Fibroblast of skin of scalp (primary cell): ENCODE measurements at regions not wholly inside any gene's neighbourhood (a gene's known extent, or its start where the extent isn't known, plus 50 kb on each side); places are given as distances from the start of the nearest gene placed in this dataset.
A peak's percentile ranks its signal among the peaks of the same experiment; 100 is the strongest.
"Not testable (repeated sequence)": the region's sequence is repeated elsewhere in the genome, so short reads cannot be mapped to it uniquely, and the experiment has no call there.

Experiments used
- DNase-seq: peaks from one replicate; pipeline ENCODE4 v3.0.0-alpha.2; 2013

DNA sequence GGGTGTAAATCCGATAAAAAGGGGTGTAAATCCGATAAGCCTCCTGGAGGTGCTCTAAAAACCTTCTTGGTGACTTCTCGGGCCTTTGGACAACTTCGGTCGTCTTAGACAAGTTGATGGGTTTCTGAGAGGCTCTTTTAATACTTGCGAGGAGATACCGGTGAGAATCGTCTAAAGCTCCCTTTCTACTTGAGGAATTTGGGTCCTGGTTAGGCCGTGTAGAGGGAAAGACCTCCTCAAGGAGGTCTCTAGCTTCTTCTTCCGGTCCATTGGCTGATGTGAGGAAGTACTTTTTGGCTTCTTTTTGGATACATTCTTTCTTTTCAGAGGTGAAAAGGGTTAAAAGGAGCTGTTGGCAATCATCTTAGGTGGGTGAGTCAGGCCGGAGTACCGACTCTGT lies 128.5 kb downstream of the ART5 start:
- not testable (repeated sequence) for DNase-seq

DNA sequence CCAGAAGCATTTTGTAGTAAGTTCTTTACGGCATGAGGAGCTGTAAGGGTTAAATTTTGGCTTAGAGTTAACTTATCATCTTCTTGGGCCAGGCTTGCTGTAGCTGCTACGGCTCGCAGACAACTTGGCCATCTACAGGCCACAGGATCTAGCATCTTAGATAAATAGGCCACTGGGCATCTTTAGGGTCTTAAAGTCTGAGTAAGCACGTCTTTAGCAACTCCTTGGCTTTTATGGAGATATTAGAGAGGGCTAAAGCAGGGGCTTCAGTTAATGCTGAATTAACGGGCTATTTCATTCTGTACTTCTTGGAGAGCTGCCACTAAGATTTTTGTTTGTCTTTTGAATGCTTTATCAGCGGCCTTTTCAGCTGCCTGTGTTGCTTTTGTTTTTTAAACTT lies 129.0 kb downstream of the ART5 start:
- not testable (repeated sequence) for DNase-seq

GRCh38 chr11:3512133-3512703 lies 129.6 kb downstream of the ART5 start:
- DNase-seq, result not testable (repeated sequence)

GRCh38 chr11:3511416-3512132 lies 130.2 kb downstream of the ART5 start:
- DNase-seq, result not testable (repeated sequence)

- not testable (repeated sequence) for DNase-seq
Observed at GRCh38 chr11:3509563-3509962, 130.6 kb upstream of the ZNF195 start.

GRCh38 chr11:3499198-3499597 lies 120.3 kb upstream of the ZNF195 start:
- DNase-seq, result not testable (repeated sequence)

GRCh38 chr11:3498356-3498755 lies 119.4 kb upstream of the ZNF195 start:
- not testable (repeated sequence) for DNase-seq

GRCh38 chr11:3493152-3493551 lies 114.2 kb upstream of the ZNF195 start:
- DNase-seq, result not testable (repeated sequence)

DNA sequence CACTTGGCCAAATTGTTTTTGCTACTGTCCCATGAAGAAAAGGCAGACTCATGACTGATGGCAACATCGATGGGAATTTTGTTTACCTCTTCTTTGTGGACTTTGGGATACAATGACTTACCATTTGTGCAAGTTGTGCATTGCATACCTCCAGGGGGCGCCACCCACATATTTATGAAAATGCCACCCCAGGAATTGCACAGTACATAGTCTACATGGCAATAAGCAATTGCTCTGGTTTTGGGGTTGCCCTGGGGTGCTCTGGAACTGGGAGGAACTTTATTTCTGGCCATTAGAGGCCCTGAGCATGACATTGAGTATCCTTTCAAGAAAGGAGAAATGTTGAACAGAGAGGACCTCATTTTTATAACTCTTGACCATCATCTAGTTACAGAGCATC lies 109.1 kb upstream of the ZNF195 start:
- DNase-seq, result not testable (repeated sequence)

- not testable (repeated sequence) for DNase-seq
Observed at GRCh38 chr11:3485737-3486136, 106.8 kb upstream of the ZNF195 start.

DNA sequence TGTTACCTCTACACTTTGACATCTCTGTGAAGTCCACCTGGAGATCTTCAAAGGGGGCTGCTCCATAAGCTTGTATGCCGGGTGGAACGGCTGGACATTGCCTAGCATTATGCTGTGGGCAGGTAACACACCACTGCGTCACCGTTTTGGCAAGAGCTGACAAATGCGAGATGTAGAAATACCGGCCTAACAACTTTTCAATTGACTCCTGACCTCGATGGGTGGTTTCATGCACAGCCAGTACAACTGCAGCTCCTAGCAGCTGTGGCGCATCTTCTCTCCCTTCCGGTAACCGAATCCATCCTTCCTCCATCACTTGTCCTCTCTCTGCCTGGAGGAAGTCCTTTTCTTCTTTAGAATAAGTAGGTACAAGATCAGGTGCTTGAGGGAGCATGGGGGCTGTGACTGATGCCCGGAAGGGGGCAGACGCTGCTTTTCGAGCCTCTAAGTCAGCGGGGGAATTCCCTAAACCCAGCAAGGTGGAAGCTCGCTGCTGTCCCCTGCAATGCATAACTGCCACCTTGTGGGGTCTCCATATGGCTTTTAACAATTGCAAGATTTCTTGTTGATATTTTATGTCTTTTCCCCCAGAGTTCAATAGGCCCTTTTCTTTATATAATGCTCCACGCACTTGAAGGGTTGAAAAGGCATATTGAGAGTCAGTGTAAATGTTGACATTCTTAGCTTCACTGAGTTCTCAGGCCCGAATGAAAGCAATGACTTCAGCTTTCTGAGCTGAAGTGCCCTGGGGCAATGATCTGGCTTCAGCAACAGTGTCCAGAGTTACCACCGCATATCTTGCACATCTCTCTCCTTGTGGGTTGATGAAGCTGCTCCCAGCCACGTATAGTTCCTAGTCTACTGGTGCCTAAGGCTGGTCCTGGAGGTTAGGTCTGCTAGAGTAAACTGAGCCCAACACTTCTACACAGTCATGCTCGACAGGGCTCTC lies 98.3 kb upstream of the ZNF195 start:
- not testable (repeated sequence) for DNase-seq

GRCh38 chr11:3476084-3476936 lies 97.4 kb upstream of the ZNF195 start:
- DNase-seq, result not testable (repeated sequence)

DNA sequence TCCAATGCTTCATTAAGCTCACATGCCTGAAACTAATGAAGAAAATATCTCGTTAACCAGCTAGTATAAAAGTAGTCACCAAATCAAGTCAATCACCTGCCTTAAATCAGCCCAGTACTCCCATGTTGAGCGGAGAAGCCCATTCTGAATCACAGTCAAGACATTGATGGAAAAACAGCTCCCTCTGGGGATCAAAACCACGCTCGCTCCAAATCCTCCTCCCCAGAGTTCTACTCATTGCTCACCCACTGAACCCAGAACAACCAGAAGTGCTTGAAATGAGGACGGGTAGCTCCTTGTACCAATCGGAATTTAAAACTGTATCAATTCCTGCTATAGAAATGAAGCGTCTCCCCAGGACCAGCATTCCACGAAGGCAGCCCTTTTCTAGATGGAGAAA lies 90.0 kb upstream of the ZNF195 start:
- DNase-seq, result not testable (repeated sequence)

DNA sequence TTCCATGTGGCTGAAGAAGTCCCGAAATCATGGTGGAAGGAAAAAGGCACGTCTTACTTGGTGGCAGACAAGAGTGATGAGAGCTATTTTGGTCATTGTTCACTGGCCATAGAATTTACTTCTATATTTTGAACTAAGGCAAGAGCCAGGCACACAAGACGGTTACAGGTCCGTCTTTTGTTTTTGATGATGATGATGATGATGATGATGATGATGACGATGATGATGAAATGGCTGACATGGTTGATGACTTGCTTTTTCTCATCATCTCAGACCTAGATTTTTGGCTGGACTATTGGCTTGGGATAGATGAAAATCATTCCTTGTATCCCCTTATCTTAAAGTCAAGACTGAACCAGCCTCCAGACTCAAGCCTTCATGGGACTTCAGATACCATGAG lies 88.7 kb upstream of the ZNF195 start:
- not testable (repeated sequence) for DNase-seq

DNA sequence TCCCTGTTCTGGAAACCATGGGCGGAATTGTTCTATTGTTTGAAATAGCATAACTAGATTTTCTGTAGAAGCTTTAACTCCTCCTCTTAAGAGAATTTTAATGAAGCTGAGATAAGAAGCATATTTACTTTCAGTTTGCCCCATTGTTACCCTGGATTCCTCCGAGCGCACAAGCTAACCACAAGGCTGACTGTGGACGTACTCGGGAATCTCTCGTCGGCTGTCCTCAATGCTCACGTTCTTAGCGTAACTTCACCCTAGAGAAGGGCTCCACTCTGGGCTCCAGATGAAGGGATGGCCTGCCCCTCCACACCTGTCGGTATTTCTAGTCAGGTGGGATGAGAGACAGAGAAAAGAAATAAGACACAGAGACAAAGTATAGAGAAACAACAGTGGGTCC lies 76.7 kb upstream of the ZNF195 start:
- not testable (repeated sequence) for DNase-seq

- DNase-seq, result peak; percentile 58
Observed at GRCh38 chr11:3454844-3455243, 75.9 kb upstream of the ZNF195 start.

GRCh38 chr11:3453596-3454256 lies 74.8 kb upstream of the ZNF195 start:
- not testable (repeated sequence) for DNase-seq

DNA sequence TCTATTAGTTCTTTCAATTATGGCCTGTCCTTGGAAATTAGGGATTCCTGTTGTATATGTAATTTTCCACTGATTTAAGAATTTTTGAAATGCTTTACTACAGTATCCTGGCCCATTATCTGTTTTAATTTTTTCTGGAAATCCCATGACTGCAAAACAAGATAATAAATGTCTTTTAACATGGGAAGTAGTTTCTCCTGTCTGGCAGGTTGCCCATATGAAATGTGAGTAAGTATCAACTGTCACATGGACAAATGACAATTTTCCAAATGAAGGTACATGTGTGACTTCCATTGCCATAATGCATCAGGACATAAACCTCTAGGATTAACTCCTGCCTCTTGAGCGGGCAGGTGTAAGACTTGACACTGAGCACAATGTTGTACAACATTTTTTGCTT lies 71.9 kb upstream of the ZNF195 start:
- DNase-seq, result not testable (repeated sequence)

DNA sequence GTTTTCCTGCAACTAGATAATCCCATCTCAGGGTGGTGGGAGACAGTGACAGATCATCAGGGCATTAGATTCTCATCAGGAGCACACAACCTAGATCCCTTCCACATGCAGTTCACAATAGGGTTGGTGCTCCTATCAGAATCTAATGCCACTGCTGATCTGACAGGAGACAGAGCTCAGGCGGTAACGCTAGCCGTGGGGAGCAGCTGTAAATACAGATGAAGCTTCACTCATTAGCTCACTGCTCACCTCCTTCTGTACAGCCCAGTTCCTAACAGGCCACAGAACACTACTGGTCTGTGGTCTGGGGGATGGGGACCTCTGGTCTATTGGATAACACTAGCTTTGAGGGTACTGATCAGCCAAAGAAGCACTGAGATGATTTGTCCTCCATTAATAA lies 66.6 kb upstream of the ZNF195 start:
- not testable (repeated sequence) for DNase-seq

- DNase-seq, result not testable (repeated sequence)
Observed at GRCh38 chr11:3444420-3444744, 65.4 kb upstream of the ZNF195 start.

- not testable (repeated sequence) for DNase-seq
Observed at GRCh38 chr11:3443700-3444419, 64.9 kb upstream of the ZNF195 start.
